GM12891 (cell line): ENCODE measurements at regions not wholly inside any gene's neighbourhood (a gene's known extent, or its start where the extent isn't known, plus 50 kb on each side); places are given as distances from the start of the nearest gene placed in this dataset.

Experiments used
- DNase-seq: peaks from one replicate; pipeline ENCODE4 v3.0.0; 2011; ENCODE audit warnings: low spot score; ENCODE audit not compliant: insufficient read length
- FAIRE-seq: peaks from 2 replicates; lab custom pipeline; 2011; peaks lifted over from hg19 to GRCh38; lab: Jason Lieb, UNC
- PAX5 ChIP-seq: IDR thresholded peaks from 2 replicates; pipeline ENCODE4 v1.6.1; 2011; ENCODE audit warnings: low read length, moderate library complexity, mild to moderate bottlenecking; ENCODE audit not compliant: insufficient read depth, severe bottlenecking
- POLR2A ChIP-seq: IDR thresholded peaks from 2 replicates; pipeline ENCODE4 v1.6.1; 2011; ENCODE audit warnings: low read depth, low read length, control low read depth
- POLR2AphosphoS5 ChIP-seq: IDR thresholded peaks from 2 replicates; pipeline ENCODE4 v1.6.1; 2011; ENCODE audit warnings: low read depth, low read length, control low read depth
- POU2F2 ChIP-seq: IDR thresholded peaks from 2 replicates; pipeline ENCODE4 v1.6.1; 2011; ENCODE audit warnings: low read depth, mild to moderate bottlenecking, control low read depth, low read length, moderate library complexity
- SPI1 ChIP-seq: IDR thresholded peaks from 2 replicates; pipeline ENCODE4 v1.6.1; 2011; ENCODE audit warnings: low read depth, low read length, control low read depth
- TAF1 ChIP-seq: IDR thresholded peaks from 2 replicates; pipeline ENCODE4 v1.6.1; 2011; ENCODE audit warnings: low read depth, low read length, control low read depth

DNA sequence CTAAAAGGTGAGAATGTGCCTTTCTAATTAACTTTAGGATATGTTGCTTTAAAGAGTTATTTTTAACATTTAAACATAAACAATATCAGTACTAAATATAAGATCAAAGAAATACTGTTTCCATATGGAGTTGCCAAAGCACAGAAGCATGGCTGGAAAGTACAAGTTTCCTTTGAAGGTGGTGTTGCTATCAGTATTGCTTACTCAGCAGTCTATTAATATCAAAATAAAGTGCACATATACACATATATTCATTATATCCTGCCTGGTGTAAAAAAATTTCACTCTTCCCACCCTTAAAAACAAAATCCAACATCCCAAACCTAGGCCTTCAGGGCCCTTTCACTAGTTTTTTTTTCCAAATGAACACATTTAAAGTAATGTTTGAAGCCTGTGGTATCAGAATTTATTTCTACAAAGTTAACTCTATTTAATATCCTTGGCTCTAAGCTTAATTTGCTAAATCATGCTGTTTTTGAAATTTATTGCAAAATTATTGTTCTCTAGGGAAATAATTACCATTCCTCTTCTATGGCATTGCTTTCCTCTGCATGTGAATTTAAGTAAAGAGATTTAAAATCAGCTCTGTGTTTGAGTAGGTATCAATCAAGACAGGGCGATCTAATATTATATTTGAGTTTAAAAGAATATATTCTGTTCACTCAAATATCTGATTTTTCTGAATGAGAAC, 192.7 kb upstream of the MEIS1 start:
- no peak for DNase-seq
- TF ChIP-seq POU2F2 (no peak), PAX5 (no peak), POLR2AphosphoS5 (no peak), POLR2A (no peak), SPI1 (no peak), TAF1 (no peak)
- FAIRE-seq = no peak

DNA sequence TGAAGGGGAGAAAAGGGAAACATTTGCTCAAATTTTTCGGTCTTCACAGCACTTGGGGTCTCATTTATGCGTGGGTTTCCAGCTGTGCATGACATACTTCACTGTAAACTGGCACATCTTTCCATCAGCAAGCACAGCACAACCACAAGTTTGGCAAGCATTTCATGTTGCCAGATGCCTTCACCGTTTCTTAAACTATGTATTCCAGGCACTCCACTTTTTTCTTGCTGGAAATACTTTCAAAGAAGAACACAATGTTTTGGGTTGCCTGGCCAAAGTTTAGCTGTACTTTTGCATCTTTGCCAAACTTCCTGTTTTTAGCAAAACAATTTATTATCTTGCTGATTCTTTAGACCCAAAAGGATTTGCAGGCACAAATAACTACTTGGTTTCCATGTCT, 194.6 kb upstream of the MEIS1 start:
- TF ChIP-seq POLR2A = no peak
- TF ChIP-seq SPI1 = no peak
- TF ChIP-seq PAX5 = no peak
- no peak for TF ChIP-seq POU2F2
- FAIRE-seq (no peak), DNase-seq (no peak)

DNA sequence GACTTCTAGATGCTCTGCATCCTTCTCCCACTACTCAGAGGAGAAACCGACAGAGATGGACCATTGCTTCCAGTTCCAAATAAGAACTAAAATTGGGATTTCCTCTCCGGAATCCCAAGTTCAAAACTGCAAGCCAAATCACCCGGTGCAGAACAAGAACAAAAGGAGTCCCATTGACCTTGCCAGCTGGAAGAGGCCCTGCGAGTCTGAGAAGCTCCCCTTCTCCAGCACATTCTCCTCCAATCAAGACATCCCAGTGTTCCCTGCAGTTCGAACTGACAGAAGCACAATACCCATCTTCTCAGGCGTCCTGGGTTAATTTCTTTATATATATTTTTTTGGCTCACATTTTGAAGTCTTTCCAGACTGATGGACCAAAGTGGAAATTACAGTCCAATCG, 195.3 kb upstream of the MEIS1 start:
- TF ChIP-seq POLR2AphosphoS5 = no peak
- no peak for TF ChIP-seq SPI1
- TF ChIP-seq POLR2A = no peak
- TF ChIP-seq PAX5 = no peak
- no peak for TF ChIP-seq POU2F2
- TF ChIP-seq TAF1 = no peak
- no peak for DNase-seq
- FAIRE-seq = no peak

DNA sequence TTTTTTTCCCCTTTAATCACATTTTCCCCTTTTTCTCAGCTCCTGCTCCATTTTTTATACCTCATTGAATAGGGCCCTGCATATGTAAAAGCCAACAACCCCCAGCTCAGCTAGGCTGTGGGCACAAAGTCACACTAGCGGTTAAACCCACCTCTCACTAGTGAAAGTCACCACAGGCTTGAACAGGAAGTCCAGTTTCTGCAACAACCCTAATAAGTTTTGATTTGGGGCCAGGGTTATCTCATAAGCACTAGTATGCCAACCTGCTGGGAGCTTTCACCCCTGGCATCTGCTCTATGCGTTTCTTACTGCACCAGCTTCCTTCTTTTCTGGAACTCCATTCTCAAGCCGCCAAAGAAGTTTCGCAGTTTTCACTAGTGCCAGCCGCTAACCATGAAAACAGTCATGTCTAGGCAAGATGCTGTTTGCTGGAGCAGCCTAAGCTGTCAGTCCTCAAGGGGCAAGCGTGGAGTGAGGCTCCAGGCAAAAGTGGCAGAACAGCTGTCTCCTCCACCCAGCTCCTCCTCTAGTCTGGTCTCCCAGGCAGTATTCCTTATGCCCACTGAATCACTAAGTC, 197.0 kb upstream of the MEIS1 start:
- no peak for FAIRE-seq
- DNase-seq = no peak
- TF ChIP-seq POU2F2 = no peak
- TF ChIP-seq POLR2A = no peak
- no peak for TF ChIP-seq POLR2AphosphoS5
- no peak for TF ChIP-seq TAF1
- TF ChIP-seq PAX5 = no peak
- no peak for TF ChIP-seq SPI1

DNA sequence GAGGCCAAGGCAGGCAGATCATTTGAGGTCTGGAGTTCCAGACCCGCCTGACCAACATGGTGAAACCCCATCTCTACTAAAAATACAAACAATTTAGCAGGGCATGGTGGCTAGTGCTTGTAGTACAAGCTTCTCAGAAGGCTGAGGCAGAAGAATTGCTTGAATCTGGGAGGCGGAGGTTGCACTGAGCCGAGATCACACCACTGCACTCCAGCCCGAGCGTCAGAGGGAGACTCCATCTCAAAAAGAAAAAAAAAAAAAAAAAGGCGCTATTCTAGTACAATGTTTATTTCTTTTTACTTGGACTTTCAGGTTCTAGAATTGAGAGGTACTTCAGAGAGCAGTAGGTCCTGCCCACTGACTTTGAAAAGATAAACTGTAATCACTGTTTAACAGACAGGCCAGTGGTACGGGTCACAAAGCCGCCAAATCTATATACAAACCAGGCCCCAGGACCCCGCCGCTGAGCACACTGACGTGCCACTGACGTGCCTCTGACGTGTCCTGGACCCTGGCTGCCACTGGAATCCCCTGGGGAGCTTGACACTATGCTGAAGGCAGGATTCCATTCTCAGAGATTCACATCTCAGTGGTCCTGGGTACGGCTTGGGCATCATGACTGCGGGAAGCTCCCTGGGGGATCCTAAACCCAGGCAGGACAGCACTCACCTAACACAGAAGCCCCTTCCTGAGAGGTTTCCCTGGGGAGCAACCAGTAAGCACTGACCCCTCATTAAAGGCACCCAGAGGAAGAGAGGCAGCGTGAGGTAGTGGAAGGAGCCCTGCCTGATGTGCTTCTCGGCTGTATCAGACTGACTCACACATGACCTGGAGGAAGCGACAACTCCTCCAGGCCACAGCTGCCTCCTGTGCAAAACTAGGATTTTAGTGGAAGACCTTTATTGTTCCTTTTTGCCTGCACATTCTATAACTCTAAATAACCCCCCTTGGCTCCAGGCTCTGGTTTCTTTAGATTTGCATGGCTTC, 197.8 kb upstream of the MEIS1 start:
- FAIRE-seq = no peak
- TF ChIP-seq POLR2AphosphoS5 (no peak), TAF1 (no peak), POLR2A (no peak), SPI1 (no peak), POU2F2 (no peak), PAX5 (no peak)

DNA sequence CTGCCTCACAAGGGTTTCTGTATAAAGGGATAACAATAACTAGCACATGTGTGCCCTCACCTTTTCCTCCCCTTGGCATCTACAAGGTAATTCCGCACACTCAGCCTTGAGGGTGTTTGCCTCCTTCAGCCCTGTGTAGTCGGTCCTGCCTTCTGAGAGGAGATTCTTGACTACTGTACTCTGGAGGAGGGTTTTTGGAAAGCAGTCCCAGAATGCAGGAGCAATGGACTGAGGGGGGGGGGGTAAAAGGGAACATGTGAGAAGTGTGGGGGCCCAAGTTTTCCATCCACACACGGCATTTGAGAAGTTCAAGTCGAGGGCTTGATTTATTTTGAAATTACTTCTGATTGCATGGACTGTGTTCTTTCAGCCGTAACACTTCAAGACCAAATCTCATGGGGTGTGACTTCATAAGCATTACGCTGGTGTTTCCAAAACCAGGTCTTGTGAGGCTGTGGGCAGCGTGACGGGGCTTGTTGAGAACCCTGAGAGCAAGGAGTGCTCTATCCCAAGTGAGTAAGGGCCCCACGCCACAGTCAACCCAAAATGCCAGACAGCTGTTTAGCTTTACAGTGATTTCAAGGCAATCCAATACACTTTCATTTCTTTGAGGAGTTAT, 198.7 kb upstream of the MEIS1 start:
- FAIRE-seq (no peak), DNase-seq (no peak)
- no peak for TF ChIP-seq PAX5

More for the DNA sequence above, 197.8 kb upstream of the MEIS1 start:
- DNase-seq = no peak

DNA sequence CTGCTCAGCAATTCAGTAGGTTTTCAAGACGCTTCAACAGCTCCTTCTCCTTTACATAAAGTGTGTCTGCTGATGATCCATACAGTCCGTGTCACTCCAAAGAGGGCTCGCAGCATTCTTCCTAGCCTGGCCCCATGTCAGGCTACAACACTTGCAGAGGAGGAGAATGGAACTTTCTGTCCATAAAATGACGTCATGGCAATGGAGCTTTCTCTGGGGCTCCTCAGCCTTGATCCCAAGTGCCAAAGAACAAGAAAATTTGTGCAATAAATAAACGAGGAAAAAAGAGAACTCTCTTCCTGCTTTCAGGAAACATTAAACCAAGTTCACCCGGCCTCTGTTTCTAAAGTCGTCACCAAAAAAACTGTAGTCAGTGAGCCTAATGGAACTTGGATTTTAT, 199.5 kb upstream of the MEIS1 start:
- no peak for FAIRE-seq

DNA sequence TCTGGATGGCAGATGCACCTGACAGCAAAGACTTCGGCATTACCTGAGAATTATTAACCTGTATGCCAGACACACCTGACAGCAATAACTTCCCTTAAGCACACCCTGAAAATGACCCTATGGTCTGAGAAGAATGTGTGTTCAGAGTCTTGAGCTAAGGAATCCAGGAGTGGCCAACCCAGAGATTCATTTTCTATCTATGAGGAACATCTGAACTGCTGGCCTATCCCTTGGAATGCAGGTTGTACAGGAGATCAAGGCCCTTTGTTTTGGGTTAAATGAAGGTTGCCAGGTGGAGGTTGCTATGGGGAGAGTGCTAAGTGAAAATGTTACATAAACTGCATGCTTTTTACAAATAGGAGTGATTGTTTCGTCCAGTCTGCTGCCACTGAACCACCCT, 200.9 kb upstream of the MEIS1 start:
- TF ChIP-seq POU2F2 (no peak), TAF1 (no peak), POLR2AphosphoS5 (no peak), PAX5 (no peak), POLR2A (no peak), SPI1 (no peak)
- no peak for FAIRE-seq
- DNase-seq = no peak

More for the DNA sequence above, 199.5 kb upstream of the MEIS1 start:
- no peak for DNase-seq
- TF ChIP-seq POLR2AphosphoS5 (no peak), PAX5 (no peak), TAF1 (no peak), POU2F2 (no peak), POLR2A (no peak), SPI1 (no peak)

DNA sequence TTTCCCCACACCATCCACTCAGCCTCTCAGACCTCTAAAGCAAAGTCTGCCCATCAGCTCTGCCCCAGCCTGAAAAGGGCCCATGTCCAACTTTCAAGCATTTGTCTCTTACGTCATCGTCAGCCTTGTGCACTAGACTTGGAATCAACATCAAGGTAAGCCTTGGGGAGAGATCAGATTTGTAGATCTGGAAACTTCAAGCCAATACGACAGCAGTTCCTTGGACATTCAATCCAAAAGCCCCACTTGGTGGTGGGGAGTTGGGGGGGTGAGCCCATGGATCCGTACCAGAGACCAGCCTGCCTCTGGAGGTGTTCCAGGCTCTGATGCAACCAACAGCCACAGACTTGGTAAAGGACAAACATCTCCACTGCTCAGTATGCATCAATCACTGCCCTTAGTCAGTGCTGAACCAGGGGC, 206.8 kb upstream of the MEIS1 start:
- FAIRE-seq = no peak
- DNase-seq = no peak
- TF ChIP-seq POLR2A (no peak), SPI1 (no peak), PAX5 (no peak), POLR2AphosphoS5 (no peak), POU2F2 (no peak), TAF1 (no peak)

DNA sequence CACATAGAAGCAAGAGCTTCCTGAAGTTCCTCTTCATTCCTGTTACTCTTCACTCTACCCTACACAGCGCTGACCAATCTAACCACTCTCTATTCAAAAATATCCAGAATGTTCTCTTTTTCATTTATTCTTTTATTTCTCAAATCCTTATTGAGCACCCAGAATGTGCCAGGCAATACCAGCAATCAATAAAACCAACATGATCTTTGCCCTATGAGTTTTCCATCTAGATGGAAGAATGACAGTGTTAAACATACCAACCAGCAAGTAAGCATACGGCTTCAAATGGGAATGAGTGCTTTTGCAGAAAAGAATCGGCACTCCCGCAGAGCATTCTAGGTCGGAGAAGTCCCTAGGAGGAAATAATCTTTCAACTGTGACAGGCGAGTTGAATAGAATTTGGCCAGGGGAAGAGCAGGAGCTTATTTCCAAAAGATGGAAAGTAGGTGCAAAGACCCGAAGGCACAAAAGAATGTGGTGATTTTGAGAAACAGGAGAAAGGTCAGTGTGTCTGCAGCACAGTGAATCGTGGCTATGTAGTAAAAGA, 217.8 kb upstream of the MEIS1 start:
- FAIRE-seq = no peak
- TF ChIP-seq TAF1 = no peak
- no peak for TF ChIP-seq POLR2A
- TF ChIP-seq POLR2AphosphoS5 = no peak
- TF ChIP-seq PAX5 = no peak
- TF ChIP-seq SPI1 = no peak
- no peak for TF ChIP-seq POU2F2
- no peak for DNase-seq
